HAP-1 (cell line): ENCODE measurements at regions not wholly inside any gene's neighbourhood (a gene's known extent, or its start where the extent isn't known, plus 50 kb on each side); places are given as distances from the start of the nearest gene placed in this dataset.
A peak's percentile ranks its signal among the peaks of the same experiment; 100 is the strongest.
"Not testable (repeated sequence)": the region's sequence is repeated elsewhere in the genome, so short reads cannot be mapped to it uniquely, and the experiment has no call there.

Experiments used
- DNase-seq, 2 experiments: peaks; one replicate each; pipeline ENCODE4 v3.0.0-alpha.2; 2016 to 2020; ENCODE audit warnings: low spot score in 2 of 2
- H3K27me3 ChIP-seq: fragments of 250-450 bp; sonication (Bioruptor Pico); 2 replicates; pipeline ENCODE4 v1.5.1; 2020; ENCODE audit warnings: low read depth, mild to moderate bottlenecking, moderate library complexity
- H3K36me3 ChIP-seq: fragments of 250-450 bp; sonication (Bioruptor Pico); replicated peaks from 2 replicates; pipeline ENCODE4 v1.5.1; 2020; ENCODE audit warnings: mild to moderate bottlenecking
- H3K4me1 ChIP-seq: fragments of 250-450 bp; sonication (Bioruptor Pico); 2 replicates; pipeline ENCODE4 v1.5.1; 2020; ENCODE audit warnings: mild to moderate bottlenecking
- H3K4me3 ChIP-seq: fragments of 250-450 bp; sonication (Bioruptor Pico); 2 replicates; pipeline ENCODE4 v1.5.1; 2020; ENCODE audit warnings: mild to moderate bottlenecking, moderate library complexity
- H3K9me3 ChIP-seq: fragments of 250-450 bp; sonication (Bioruptor Pico); 2 replicates; pipeline ENCODE4 v1.5.1; 2020; ENCODE audit warnings: mild to moderate bottlenecking, moderate library complexity
- in situ Hi-C: fragments of 300-500 bp; cut with MboI; formaldehyde crosslinking; loops from 3 replicates; pipeline ENCODE4 v1.14.3; 2020; ENCODE audit warnings: low sequenced_read_pairs, inconsistent platforms, mixed read lengths

- Histone ChIP-seq H3K9me3 (no peaks in the 10 kb centered on the region), H3K4me1 (no peaks in the 10 kb centered on the region), H3K27me3 (no peaks in the 10 kb centered on the region), H3K4me3 (no peak overlapping the region), H3K36me3 (no peaks in the 10 kb centered on the region)
- in situ Hi-C loops, result no loop called here
- DNase-seq, result peak in 1 of 2 experiments; percentile 10
Measured at GRCh38 chrX:499870-500364, 113.2 kb upstream of the PPP2R3B start.

DNA sequence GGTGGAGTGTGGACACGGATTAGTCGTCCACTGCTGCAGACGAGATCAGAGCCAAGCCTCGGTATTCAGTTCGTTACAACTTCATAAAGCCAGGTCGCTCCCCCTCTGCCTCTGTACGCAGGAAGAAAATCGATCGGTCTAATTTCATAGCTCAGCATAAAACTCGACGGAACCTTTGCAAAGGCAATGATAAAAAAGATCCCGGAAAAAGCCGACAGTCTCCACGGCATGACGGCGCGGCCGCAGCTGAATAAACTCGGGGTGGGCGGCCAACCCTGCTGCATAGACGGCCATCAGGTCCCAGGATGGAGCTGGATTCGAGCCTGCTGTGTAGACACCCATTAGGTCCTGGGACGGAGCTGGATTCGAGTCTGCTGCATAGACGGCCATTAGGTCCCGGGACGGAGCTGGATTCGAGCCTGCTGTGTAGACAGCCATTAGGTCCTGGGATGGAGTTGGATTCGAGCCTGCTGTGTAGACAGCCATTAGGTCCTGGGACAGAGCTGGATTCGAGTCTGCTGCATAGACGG lies 113.8 kb upstream of the PPP2R3B start:
- Histone ChIP-seq H3K36me3 (no peaks in the 10 kb centered on the region), H3K9me3 (no peaks in the 10 kb centered on the region), H3K27me3 (no peaks in the 10 kb centered on the region), H3K4me1 (no peaks in the 10 kb centered on the region), H3K4me3 (no peak overlapping the region)
- no peak for DNase-seq
- in situ Hi-C loops, result no loop called here

GRCh38 chrX:506341-506740 lies 119.6 kb upstream of the PPP2R3B start:
- DNase-seq, result no peak
- H3K9me3 ChIP-seq, result no peaks in the 10 kb centered on the region
- in situ Hi-C loops, result no loop called here
- H3K4me1 ChIP-seq, result no peaks in the 10 kb centered on the region
- H3K36me3 ChIP-seq, result no peaks in the 10 kb centered on the region
- H3K4me3 ChIP-seq, result no peak overlapping the region
- no peaks in the 10 kb centered on the region for H3K27me3 ChIP-seq

DNA sequence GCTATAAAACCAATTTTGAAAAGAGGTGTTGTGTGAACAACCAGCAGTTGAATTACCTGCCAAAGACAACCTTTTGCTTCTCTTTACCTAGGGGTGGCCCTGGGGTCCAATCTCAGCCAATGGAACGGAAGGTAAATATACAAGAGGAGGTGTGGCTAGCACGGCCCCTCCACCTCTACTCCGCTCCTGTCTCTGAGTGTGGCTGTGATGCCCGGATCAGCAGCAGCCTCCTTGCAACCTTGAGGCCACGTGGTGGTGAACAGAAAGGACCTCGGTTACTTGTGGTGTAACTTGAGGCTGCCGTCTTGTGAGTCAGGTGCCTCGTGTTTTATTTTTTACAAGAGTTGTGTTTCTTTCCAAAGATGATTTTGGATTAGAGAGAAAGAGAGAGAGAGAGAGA lies 121.5 kb upstream of the PPP2R3B start:
- in situ Hi-C loops, result no loop called here
- DNase-seq, result no peak
- Histone ChIP-seq H3K9me3 (no peaks in the 10 kb centered on the region), H3K36me3 (no peaks in the 10 kb centered on the region), H3K4me1 (no peaks in the 10 kb centered on the region), H3K27me3 (no peaks in the 10 kb centered on the region), H3K4me3 (no peak overlapping the region)

- DNase-seq, in situ Hi-C loops, H3K4me3 ChIP-seq: not testable (repeated sequence)
Measured at GRCh38 chrX:508821-509220, 121.8 kb upstream of the SHOX start.

GRCh38 chrX:511089-511488 lies 119.5 kb upstream of the SHOX start:
- H3K4me3 ChIP-seq, H3K36me3 ChIP-seq, H3K27me3 ChIP-seq, H3K9me3 ChIP-seq, in situ Hi-C loops, DNase-seq, H3K4me1 ChIP-seq: not testable (repeated sequence)

More at GRCh38 chrX:508821-509220, 121.8 kb upstream of the SHOX start:
- not testable (repeated sequence) for H3K9me3 ChIP-seq, H3K27me3 ChIP-seq, H3K4me1 ChIP-seq, H3K36me3 ChIP-seq

DNA sequence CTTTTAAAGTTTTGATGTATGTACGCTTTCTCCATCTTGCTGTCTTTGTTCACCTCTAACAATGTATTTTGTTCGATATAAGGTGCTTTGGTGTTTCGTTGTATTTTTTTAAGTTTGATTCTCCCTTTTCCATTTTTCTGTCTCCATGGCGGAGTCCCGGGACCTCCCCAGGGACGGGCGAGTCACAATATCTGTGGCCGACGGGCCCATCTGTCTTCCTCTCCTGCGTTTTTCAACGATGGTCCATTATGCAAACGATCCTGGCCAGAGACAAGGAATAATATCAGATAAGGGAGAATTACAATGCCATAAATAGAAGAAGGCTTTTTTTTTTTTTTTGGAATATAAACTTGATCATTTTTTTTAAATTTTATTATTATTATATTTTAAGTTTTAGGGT lies 112.3 kb upstream of the SHOX start:
- H3K4me1 ChIP-seq, result no peaks in the 10 kb centered on the region
- no peaks in the 10 kb centered on the region for H3K27me3 ChIP-seq
- H3K9me3 ChIP-seq, result no peaks in the 10 kb centered on the region
- in situ Hi-C loops, result no loop called here
- no peak overlapping the region for H3K4me3 ChIP-seq
- DNase-seq, result no peak
- H3K36me3 ChIP-seq, result no peaks in the 10 kb centered on the region

GRCh38 chrX:519741-520140 lies 110.8 kb upstream of the SHOX start:
- no peak for DNase-seq
- Histone ChIP-seq H3K36me3 (no peaks in the 10 kb centered on the region), H3K27me3 (no peaks in the 10 kb centered on the region), H3K9me3 (no peaks in the 10 kb centered on the region), H3K4me1 (no peaks in the 10 kb centered on the region), H3K4me3 (no peak overlapping the region)
- in situ Hi-C loops, result no loop called here

GRCh38 chrX:522456-522855 lies 108.1 kb upstream of the SHOX start:
- H3K9me3 ChIP-seq, result no peaks in the 10 kb centered on the region
- in situ Hi-C loops, result no loop called here
- H3K4me3 ChIP-seq, result no peak overlapping the region
- no peak for DNase-seq
- H3K4me1 ChIP-seq, result no peaks in the 10 kb centered on the region
- H3K27me3 ChIP-seq, result no peaks in the 10 kb centered on the region
- no peaks in the 10 kb centered on the region for H3K36me3 ChIP-seq

GRCh38 chrX:525134-525533 lies 105.5 kb upstream of the SHOX start:
- in situ Hi-C loops, result no loop called here
- Histone ChIP-seq H3K4me1 (no peaks in the 10 kb centered on the region), H3K9me3 (no peaks in the 10 kb centered on the region), H3K4me3 (no peak overlapping the region), H3K36me3 (no peaks in the 10 kb centered on the region), H3K27me3 (no peaks in the 10 kb centered on the region)
- DNase-seq, result no peak

DNA sequence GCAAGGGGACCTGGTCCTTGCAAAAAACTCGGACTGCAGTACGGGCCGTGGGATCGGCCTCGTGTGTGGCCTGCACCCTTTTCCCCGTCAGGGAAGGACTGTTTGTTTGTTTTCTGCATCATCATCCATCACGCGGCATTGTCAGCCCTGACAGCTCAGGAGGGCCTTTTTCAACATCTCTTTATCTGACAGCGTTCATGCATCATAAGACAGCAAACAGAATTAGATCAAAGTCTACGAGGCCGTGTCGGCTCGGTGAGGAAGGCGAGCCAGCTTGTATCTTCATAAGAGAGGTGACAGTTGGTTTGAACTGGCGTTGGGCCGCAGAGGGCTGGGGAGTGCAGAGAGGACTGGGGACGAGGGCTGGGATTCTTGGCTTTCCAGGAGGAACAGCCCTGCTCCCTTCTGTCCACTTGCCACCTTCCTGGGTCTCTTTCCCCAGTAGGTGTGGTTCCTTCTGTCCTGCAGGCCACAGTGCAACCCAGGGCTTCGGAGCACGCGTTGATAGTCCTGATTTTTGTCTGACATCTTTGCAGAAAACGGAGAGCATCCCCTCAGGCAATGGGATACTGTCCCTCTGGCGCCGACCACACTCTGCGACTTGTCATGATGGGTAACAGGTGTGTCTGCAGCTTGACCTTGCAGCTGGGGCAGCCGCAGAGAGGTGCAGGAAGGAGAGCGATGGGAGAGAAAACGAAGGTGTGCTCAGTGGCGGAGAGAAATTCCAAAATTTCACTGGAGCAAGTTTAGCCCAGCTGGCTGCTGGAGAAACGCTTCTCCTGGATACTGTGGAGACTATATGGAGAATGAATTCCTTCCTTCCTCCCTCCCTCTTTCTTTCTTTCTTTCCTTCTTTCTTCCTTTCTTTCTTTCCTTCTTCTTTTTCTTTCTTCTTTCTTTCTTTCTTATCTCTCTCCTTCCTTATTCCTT lies 104.0 kb upstream of the SHOX start:
- H3K27me3 ChIP-seq, result no peaks in the 10 kb centered on the region
- no peaks in the 10 kb centered on the region for H3K9me3 ChIP-seq
- H3K36me3 ChIP-seq, result no peaks in the 10 kb centered on the region
- no peaks in the 10 kb centered on the region for H3K4me1 ChIP-seq
- in situ Hi-C loops, result no loop called here
- no peak overlapping the region for H3K4me3 ChIP-seq
- DNase-seq, result no peak

- no peak for DNase-seq
- H3K27me3 ChIP-seq, result no peaks in the 10 kb centered on the region
- no peaks in the 10 kb centered on the region for H3K9me3 ChIP-seq
- in situ Hi-C loops, result no loop called here
- no peaks in the 10 kb centered on the region for H3K4me1 ChIP-seq
- no peak overlapping the region for H3K4me3 ChIP-seq
- no peaks in the 10 kb centered on the region for H3K36me3 ChIP-seq
Measured at GRCh38 chrX:530726-531610, 99.6 kb upstream of the SHOX start.

DNA sequence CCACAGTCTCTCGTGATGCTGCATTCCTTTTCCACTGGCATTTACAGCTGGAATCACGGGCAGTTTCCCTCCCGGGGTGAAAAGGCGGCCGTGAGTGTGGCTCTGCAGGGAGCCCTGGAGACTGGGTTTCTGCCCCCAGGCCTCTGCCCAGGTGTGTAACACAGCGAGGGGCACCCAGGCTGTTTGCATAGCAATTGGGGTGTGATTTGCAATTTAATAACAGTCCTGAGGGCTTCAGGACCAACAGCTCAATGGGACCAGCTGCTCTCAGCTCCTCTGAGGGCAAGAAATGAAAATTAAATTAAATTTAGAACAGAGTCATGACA lies 99.0 kb upstream of the SHOX start:
- no peak for DNase-seq
- in situ Hi-C loops, result no loop called here
- H3K4me1 ChIP-seq, result no peaks in the 10 kb centered on the region
- no peaks in the 10 kb centered on the region for H3K9me3 ChIP-seq
- H3K27me3 ChIP-seq, result no peaks in the 10 kb centered on the region
- H3K36me3 ChIP-seq, result no peaks in the 10 kb centered on the region
- H3K4me3 ChIP-seq, result no peak overlapping the region

DNA sequence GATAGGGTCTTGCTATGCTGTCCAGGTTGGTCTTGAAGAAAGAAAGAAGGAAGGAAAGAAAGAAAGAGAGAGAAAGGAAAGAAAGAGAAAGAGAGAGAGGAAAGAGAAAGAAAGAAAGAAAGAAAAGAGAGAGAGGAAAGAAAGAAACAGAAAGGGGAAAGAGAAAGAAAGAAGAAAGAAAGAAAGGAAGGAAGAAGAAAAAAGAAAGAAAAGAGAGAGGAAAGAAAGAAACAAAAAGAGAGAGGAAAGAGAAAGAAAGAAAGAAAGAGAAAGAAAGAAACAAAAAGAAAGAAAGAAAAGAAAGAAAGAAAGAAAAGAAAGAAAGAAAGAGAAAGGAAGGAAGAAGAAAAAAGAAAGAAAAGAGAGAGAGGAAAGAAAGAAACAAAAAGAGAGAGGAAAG lies 95.8 kb upstream of the SHOX start:
- in situ Hi-C loops, result no loop called here
- Histone ChIP-seq H3K4me3 (no peak overlapping the region), H3K9me3 (no peaks in the 10 kb centered on the region), H3K36me3 (no peaks in the 10 kb centered on the region), H3K4me1 (no peaks in the 10 kb centered on the region), H3K27me3 (no peaks in the 10 kb centered on the region)
- no peak for DNase-seq
